Panc1 (cell line): ENCODE measurements at regions not wholly inside any gene's neighbourhood (a gene's known extent, or its start where the extent isn't known, plus 50 kb on each side); places are given as distances from the start of the nearest gene placed in this dataset.

Experiments used
- TF ChIP-seq, protein P1 (sequence below): fragments of 450-650 bp; IDR thresholded peaks from 2 replicates; pipeline ENCODE4 v1.5.1; 2017; ENCODE audit warnings: mild to moderate bottlenecking
- TF ChIP-seq, protein P2 (sequence below), 2 experiments: IDR thresholded peaks; 2 replicates each; pipeline ENCODE4 v1.6.1; 2011 to 2012; ENCODE audit warnings: low read depth in 2 of 2, control low read depth in 1 of 2, low read length in 1 of 2, mild to moderate bottlenecking in 1 of 2, moderate library complexity in 1 of 2; ENCODE audit not compliant: insufficient read depth in 1 of 2

DNA sequence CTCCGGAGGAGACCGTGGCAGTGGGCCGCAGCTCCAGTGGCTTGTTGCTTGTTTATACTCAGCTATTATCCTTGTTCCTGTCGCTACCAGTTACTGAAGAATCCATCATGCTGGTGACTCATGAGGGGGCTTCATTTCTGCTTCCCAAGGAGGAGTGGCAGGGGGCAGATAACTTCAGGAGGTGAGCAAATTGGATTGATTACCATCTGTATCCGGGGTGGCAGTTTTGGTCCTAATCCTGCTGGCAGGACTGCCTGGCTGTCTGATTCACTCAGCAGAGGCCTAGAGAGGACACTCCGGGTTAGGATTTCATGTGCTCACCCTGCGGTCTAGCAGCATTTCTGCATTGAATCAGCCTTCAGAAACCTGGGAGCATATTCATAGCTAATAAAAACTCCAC lies 230.0 kb downstream of the ACTR3 start:
- TF ChIP-seq, protein P1, sequence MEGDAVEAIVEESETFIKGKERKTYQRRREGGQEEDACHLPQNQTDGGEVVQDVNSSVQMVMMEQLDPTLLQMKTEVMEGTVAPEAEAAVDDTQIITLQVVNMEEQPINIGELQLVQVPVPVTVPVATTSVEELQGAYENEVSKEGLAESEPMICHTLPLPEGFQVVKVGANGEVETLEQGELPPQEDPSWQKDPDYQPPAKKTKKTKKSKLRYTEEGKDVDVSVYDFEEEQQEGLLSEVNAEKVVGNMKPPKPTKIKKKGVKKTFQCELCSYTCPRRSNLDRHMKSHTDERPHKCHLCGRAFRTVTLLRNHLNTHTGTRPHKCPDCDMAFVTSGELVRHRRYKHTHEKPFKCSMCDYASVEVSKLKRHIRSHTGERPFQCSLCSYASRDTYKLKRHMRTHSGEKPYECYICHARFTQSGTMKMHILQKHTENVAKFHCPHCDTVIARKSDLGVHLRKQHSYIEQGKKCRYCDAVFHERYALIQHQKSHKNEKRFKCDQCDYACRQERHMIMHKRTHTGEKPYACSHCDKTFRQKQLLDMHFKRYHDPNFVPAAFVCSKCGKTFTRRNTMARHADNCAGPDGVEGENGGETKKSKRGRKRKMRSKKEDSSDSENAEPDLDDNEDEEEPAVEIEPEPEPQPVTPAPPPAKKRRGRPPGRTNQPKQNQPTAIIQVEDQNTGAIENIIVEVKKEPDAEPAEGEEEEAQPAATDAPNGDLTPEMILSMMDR = no peak
- TF ChIP-seq, protein P2, sequence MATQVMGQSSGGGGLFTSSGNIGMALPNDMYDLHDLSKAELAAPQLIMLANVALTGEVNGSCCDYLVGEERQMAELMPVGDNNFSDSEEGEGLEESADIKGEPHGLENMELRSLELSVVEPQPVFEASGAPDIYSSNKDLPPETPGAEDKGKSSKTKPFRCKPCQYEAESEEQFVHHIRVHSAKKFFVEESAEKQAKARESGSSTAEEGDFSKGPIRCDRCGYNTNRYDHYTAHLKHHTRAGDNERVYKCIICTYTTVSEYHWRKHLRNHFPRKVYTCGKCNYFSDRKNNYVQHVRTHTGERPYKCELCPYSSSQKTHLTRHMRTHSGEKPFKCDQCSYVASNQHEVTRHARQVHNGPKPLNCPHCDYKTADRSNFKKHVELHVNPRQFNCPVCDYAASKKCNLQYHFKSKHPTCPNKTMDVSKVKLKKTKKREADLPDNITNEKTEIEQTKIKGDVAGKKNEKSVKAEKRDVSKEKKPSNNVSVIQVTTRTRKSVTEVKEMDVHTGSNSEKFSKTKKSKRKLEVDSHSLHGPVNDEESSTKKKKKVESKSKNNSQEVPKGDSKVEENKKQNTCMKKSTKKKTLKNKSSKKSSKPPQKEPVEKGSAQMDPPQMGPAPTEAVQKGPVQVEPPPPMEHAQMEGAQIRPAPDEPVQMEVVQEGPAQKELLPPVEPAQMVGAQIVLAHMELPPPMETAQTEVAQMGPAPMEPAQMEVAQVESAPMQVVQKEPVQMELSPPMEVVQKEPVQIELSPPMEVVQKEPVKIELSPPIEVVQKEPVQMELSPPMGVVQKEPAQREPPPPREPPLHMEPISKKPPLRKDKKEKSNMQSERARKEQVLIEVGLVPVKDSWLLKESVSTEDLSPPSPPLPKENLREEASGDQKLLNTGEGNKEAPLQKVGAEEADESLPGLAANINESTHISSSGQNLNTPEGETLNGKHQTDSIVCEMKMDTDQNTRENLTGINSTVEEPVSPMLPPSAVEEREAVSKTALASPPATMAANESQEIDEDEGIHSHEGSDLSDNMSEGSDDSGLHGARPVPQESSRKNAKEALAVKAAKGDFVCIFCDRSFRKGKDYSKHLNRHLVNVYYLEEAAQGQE (IDR thresholded peaks at IDR 0.05; ENCODE audit: insufficient read depth in 1 of 2, low read depth in 2 of 2, low read length in 1 of 2) = no peak
